ENCODE measurements at regions not wholly inside any gene's neighbourhood (a gene's known extent, or its start where the extent isn't known, plus 50 kb on each side); places are given as distances from the start of the nearest gene placed in this dataset.

GRCh38 chr2:241931976-241932898, 62.7 kb downstream of the RTP5 start:
- no peak overlapping the region for H3K27ac ChIP-seq (ENCODE audit: low read depth, low read length)
- no peak for FAIRE-seq
- H3K4me2 ChIP-seq (ENCODE audit: insufficient read depth in 1 of 2, low read depth in 2 of 2, low read length in 2 of 2), result no peak overlapping the region
- H3K9ac ChIP-seq (replicated peaks in 1 of 4; ENCODE audit: extremely low read depth in 1 of 4, low read depth in 3 of 4, low read length in 3 of 4), result no peak overlapping the region
- 92% methylated on average over 29 of the region's 31 CpGs; no CpG with 5 or more reads in 1 of the 2 experiments for WGBS, 2 experiments (ENCODE audit: extremely low coverage in 1 of 2, insufficient coverage in 1 of 2, insufficient read length in 1 of 2, insufficient replicate concordance in 2 of 2, low coverage in 1 of 2, low lambda C conversion rate in 2 of 2, missing lambda C conversion rate in 1 of 2)
- no peak overlapping the region for H2BK15ac ChIP-seq (ENCODE audit: low read length)
- H3K56ac ChIP-seq (replicated peaks; ENCODE audit: insufficient read length, low read depth, low read length), result no peak overlapping the region
- ChIA-PET POLR2A (ENCODE audit: partially characterized antibody) (no interaction called here), CTCF (ENCODE audit: partially characterized antibody) (interaction anchor here (1.6 to 2.1 kb wide), 2 partner anchors 20 to 54 kb away, joined by 3 to 7 read pairs; no protein-coding TSS in a partner anchor)
- H3K23ac ChIP-seq (ENCODE audit: insufficient read length), result no peak overlapping the region
- no peak overlapping the region for H4K5ac ChIP-seq (ENCODE audit: insufficient read length, low read depth, low read length)
- no peaks in the 10 kb centered on the region for H4K20me1 ChIP-seq (replicated peaks in 1 of 2; ENCODE audit: control insufficient read depth in 1 of 2, insufficient read depth in 2 of 2, low read length in 2 of 2)
- no peak overlapping the region for H2BK12ac ChIP-seq (ENCODE audit: low read depth, low read length)
- no peak for DNase-seq (ENCODE audit: low read depth in 1 of 2, low spot score in 2 of 2)
- H3K4me3 ChIP-seq (ENCODE audit: extremely low read depth in 1 of 4, insufficient read depth in 2 of 4, low read depth in 3 of 4, low read length in 4 of 4), result no peak overlapping the region
- H3K23me2 ChIP-seq (ENCODE audit: low read depth, low read length), result no peaks in the 10 kb centered on the region
- no peak overlapping the region for H3K18ac ChIP-seq (ENCODE audit: extremely low read depth, low read length)
- no peak overlapping the region for H4K8ac ChIP-seq (ENCODE audit: extremely low read depth, insufficient read depth, low read length)
- H2BK120ac ChIP-seq (replicated peaks; ENCODE audit: low read depth, low read length), result no peak overlapping the region
- no peak overlapping the region for H3K14ac ChIP-seq (ENCODE audit: insufficient read length)
- H2AK5ac ChIP-seq (ENCODE audit: low read depth, low read length), result no peak overlapping the region
- no peak overlapping the region for H4K91ac ChIP-seq (replicated peaks; ENCODE audit: insufficient read length, low read length)
- no peak overlapping the region for H2AFZ ChIP-seq (ENCODE audit: low read length)
- H3K27me3 ChIP-seq (replicated peaks in 1 of 4; ENCODE audit: control insufficient read depth in 3 of 4, extremely low read depth in 1 of 4, insufficient read depth in 3 of 4, low read length in 3 of 4), result no peaks in the 10 kb centered on the region
- H3K36me3 ChIP-seq (ENCODE audit: control insufficient read depth in 2 of 4, insufficient read depth in 4 of 4, low read length in 3 of 4), result no peaks in the 10 kb centered on the region
- no peaks in the 10 kb centered on the region for H3K79me1 ChIP-seq (ENCODE audit: low read depth, low read length)
- peaks cover 4 to 14% of the 10 kb centered on the region in 2 experiments; a peak in 2 of 4 replicates for H3K9me3 ChIP-seq (ENCODE audit: insufficient read depth in 2 of 2, low read depth in 1 of 2, low read length in 1 of 2)
- no peaks in the 10 kb centered on the region for H3K79me2 ChIP-seq (ENCODE audit: control insufficient read depth in 1 of 2, insufficient read depth in 2 of 2, low read length in 2 of 2)
- H2BK20ac ChIP-seq (ENCODE audit: low read length), result no peak overlapping the region
- no peak overlapping the region for H2BK5ac ChIP-seq (ENCODE audit: low read depth, low read length)
- no peak overlapping the region for H3K4ac ChIP-seq (replicated peaks; ENCODE audit: insufficient read length, low read depth, low read length)
- peaks cover 0 to under 1% (median 0%) of the 10 kb centered on the region in 4 experiments; a peak in 1 of 7 replicates for H3K4me1 ChIP-seq (replicated peaks in 1 of 4; ENCODE audit: control insufficient read depth in 3 of 4, insufficient read depth in 4 of 4, low read length in 3 of 4)
- TF ChIP-seq ATF3 (IDR thresholded peaks at IDR 0.05; ENCODE audit: insufficient read depth, low read depth, low read length) (no peak), CHD2 (IDR thresholded peaks at IDR 0.05; ENCODE audit: low read length) (no peak), TBP (IDR thresholded peaks at IDR 0.05; ENCODE audit: low read depth, low read length) (no peak), PHF8 (conservative IDR thresholded peaks at IDR 0.05; ENCODE audit: low read depth, low read length) (no peak), RFX5 (IDR thresholded peaks at IDR 0.05; ENCODE audit: borderline replicate concordance, low read depth, low read length) (no peak), BCL11A (IDR thresholded peaks at IDR 0.05; ENCODE audit: low read depth in 2 of 2, low read length in 2 of 2) (no peak), MAFK (IDR thresholded peaks at IDR 0.05; ENCODE audit: low read depth, low read length) (no peak), POU5F1 (IDR thresholded peaks at IDR 0.05; ENCODE audit: low read depth, low read length) (no peak)

Measured in H1 (cell line).